ENCODE measurements at regions not wholly inside any gene's neighbourhood (a gene's known extent, or its start where the extent isn't known, plus 50 kb on each side); places are given as distances from the start of the nearest gene placed in this dataset.

GRCh38 chr6:79408256-79408974, 128.8 kb downstream of the LCA5 start:
- Histone ChIP-seq H3K4me2 (ENCODE audit: insufficient read depth in 1 of 2, low read depth in 2 of 2, low read length in 2 of 2) (no peak overlapping the region), H3K4me3 (ENCODE audit: extremely low read depth in 1 of 4, insufficient read depth in 2 of 4, low read depth in 3 of 4, low read length in 4 of 4) (no peak overlapping the region), H4K20me1 (replicated peaks in 1 of 2; ENCODE audit: control insufficient read depth in 1 of 2, insufficient read depth in 2 of 2, low read length in 2 of 2) (no peaks in the 10 kb centered on the region), H2BK5ac (ENCODE audit: low read depth, low read length) (no peak overlapping the region), H3K4ac (replicated peaks; ENCODE audit: insufficient read length, low read depth, low read length) (no peak overlapping the region), H3K23me2 (ENCODE audit: low read depth, low read length) (no peaks in the 10 kb centered on the region), H3K27ac (ENCODE audit: low read depth, low read length) (no peak overlapping the region), H2BK20ac (ENCODE audit: low read length) (no peak overlapping the region), H3K14ac (ENCODE audit: insufficient read length) (no peak overlapping the region), H3K23ac (ENCODE audit: insufficient read length) (no peak overlapping the region), H3K4me1 (replicated peaks in 1 of 4; ENCODE audit: control insufficient read depth in 3 of 4, insufficient read depth in 4 of 4, low read length in 3 of 4) (peaks cover 0 to 4% (median 0%) of the 10 kb centered on the region in 4 experiments; a peak in 4 of 7 replicates), H2AK5ac (ENCODE audit: low read depth, low read length) (no peak overlapping the region), H2BK12ac (ENCODE audit: low read depth, low read length) (no peak overlapping the region), H3K56ac (replicated peaks; ENCODE audit: insufficient read length, low read depth, low read length) (no peak overlapping the region), H3K18ac (ENCODE audit: extremely low read depth, low read length) (no peak overlapping the region), H3K27me3 (replicated peaks in 1 of 4; ENCODE audit: control insufficient read depth in 3 of 4, extremely low read depth in 1 of 4, insufficient read depth in 3 of 4, low read length in 3 of 4) (no peaks in the 10 kb centered on the region), H4K8ac (ENCODE audit: extremely low read depth, insufficient read depth, low read length) (no peak overlapping the region), H2BK15ac (ENCODE audit: low read length) (no peak overlapping the region), H2AFZ (ENCODE audit: low read length) (no peak overlapping the region), H3K79me2 (ENCODE audit: control insufficient read depth in 1 of 2, insufficient read depth in 2 of 2, low read length in 2 of 2) (no peaks in the 10 kb centered on the region), H3K79me1 (ENCODE audit: low read depth, low read length) (no peaks in the 10 kb centered on the region), H4K5ac (ENCODE audit: insufficient read length, low read depth, low read length) (no peak overlapping the region), H3K9ac (replicated peaks in 1 of 4; ENCODE audit: extremely low read depth in 1 of 4, low read depth in 3 of 4, low read length in 3 of 4) (no peak overlapping the region), H3K9me3 (ENCODE audit: insufficient read depth in 2 of 2, low read depth in 1 of 2, low read length in 1 of 2) (0 out of 4 replicates have a peak, but pooled peaks cover 0 to 5% of the 10 kb centered on the region in 2 experiments), H4K91ac (replicated peaks; ENCODE audit: insufficient read length, low read length) (no peak overlapping the region), H3K36me3 (ENCODE audit: control insufficient read depth in 2 of 4, insufficient read depth in 4 of 4, low read length in 3 of 4) (no peaks in the 10 kb centered on the region), H2BK120ac (replicated peaks; ENCODE audit: low read depth, low read length) (no peak overlapping the region)
- WGBS, 2 experiments (ENCODE audit: extremely low coverage in 1 of 2, insufficient coverage in 1 of 2, insufficient read length in 1 of 2, insufficient replicate concordance in 2 of 2, low coverage in 1 of 2, low lambda C conversion rate in 2 of 2, missing lambda C conversion rate in 1 of 2), result 92% methylated on average over 7 of the region's 7 CpGs; no CpG with 5 or more reads in 1 of the 2 experiments
- POLR2A ChIA-PET (ENCODE audit: partially characterized antibody), result no interaction called here
- no peak for FAIRE-seq
- TF ChIP-seq RNF2 (IDR thresholded peaks at IDR 0.05; ENCODE audit: borderline replicate concordance, low read depth, low read length, missing control alignments, poor library complexity, severe bottlenecking) (no peak), TBP (IDR thresholded peaks at IDR 0.05; ENCODE audit: low read depth, low read length) (no peak), RFX5 (IDR thresholded peaks at IDR 0.05; ENCODE audit: borderline replicate concordance, low read depth, low read length) (no peak), POU5F1 (IDR thresholded peaks at IDR 0.05; ENCODE audit: low read depth, low read length) (no peak), GABPA (IDR thresholded peaks at IDR 0.05; ENCODE audit: borderline replicate concordance, insufficient read depth, low read length) (no peak)
- DNase-seq (ENCODE audit: low read depth in 1 of 2, low spot score in 2 of 2), result no peak
- CTCF ChIA-PET (ENCODE audit: partially characterized antibody), result interaction anchor here (0.6 kb wide), 1 partner anchor 190 kb away, joined by 3 read pairs; no protein-coding TSS in a partner anchor
